DLD1 (cell line): ENCODE measurements at regions not wholly inside any gene's neighbourhood (a gene's known extent, or its start where the extent isn't known, plus 50 kb on each side); places are given as distances from the start of the nearest gene placed in this dataset.
"Not testable (repeated sequence)": the region's sequence is repeated elsewhere in the genome, so short reads cannot be mapped to it uniquely, and the experiment has no call there.

Experiments used
- in situ Hi-C: cut with HindIII; loops from 2 replicates; pipeline ENCODE4 v1.10.0; 2017; ENCODE audit warnings: low sequenced_read_pairs

DNA sequence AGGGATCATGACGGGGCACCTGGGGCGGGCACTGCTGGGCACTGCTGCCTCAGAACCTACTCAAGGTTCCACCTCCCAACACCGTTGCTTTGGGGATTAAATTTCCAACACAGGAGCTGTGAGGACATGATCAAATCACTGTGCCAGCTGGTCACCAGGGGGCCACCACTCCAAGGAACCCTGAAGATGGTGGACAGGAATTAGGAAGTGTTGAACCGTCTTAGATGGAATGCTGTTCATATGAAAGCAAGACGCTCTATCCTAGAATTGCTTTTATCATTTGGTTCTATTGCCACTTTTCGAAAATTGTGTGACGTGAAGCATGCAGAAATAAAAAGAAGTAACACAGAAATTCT, 140.3 kb downstream of the DLL1 start:
- in situ Hi-C loops, result no loop called here

- in situ Hi-C loops, result no loop called here
Measured at GRCh38 chr6:170149681-170150589, 140.9 kb downstream of the DLL1 start.

GRCh38 chr6:170148709-170149470, 142.0 kb downstream of the DLL1 start:
- in situ Hi-C loops, result no loop called here

GRCh38 chr6:170147832-170148708, 142.8 kb downstream of the DLL1 start:
- in situ Hi-C loops, result no loop called here

DNA sequence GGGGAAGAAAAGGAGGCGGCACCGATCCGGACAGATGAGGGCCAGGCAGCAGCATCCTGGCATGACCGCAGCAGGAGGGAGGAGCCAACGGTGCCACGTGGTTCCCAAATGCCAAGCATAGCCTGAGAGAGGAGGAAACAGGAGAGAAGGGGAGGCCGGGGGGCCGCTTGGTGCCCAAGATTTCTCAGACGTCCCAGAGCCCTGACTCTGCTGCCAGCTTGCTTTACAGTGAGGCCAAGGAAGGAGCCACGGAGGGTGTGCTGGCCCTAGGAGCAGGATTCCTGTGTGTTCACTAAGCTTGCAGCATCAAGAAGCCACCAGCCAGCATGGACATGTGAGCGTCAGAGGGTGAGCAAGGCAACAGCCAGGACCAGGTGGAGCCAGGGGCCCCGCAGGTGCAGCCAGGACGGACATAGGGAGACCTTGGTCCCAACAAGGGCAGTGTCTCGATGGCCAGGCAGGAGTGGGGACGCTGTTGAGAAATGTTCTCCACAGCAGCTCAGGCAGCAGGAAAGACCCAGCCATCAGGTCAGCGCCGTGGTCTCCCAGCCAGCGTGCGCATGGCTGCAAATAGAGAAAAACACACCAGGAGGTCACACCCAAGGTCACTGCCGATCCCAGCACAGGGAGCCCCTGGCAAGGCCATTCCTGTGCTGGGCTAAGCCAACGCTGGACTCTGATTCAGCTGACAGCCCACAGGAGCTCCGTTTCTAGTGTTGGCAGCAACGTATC, 143.7 kb downstream of the DLL1 start:
- in situ Hi-C loops, result no loop called here

GRCh38 chr6:170146640-170147039, 144.2 kb downstream of the DLL1 start:
- in situ Hi-C loops, result no loop called here

DNA sequence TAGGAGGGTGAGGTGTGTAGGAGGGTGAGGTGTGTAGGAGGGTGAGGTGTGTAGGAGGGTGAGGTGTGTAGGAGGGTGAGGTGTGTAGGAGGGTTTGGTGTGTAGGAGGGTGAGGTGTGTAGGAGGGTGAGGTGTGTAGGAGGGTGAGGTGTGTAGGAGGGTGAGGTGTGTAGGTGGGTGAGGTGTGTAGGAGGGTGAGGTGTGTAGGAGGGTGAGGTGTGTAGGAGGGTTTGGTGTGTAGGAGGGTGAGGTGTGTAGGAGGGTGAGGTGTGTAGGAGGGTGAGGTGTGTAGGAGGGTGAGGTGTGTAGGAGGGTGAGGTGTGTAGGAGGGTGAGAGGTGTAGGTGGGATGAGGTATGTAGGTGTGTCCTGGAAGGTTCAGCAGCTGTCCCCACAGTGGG, 144.7 kb downstream of the DLL1 start:
- in situ Hi-C loops, result not testable (repeated sequence)

DNA sequence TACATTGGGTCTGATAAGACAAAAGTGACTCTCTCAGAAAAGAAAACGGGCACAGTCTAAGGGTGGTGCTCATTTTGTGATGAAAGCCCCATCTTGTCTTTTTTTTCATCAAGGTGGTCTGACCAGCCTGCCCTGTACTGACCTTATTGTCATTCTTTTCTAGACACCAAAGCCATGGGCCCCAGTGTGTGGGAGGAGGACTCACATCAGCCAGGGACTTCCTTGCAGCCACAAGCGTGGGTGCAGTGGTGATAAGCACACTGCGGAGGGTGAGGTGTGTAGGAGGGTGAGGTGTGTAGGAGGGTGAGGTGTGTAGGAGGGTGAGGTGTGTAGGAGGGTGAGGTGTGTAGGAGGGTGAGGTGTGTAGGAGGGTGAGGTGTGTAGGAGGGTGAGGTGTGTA, 145.2 kb downstream of the DLL1 start:
- in situ Hi-C loops, result not testable (repeated sequence)

DNA sequence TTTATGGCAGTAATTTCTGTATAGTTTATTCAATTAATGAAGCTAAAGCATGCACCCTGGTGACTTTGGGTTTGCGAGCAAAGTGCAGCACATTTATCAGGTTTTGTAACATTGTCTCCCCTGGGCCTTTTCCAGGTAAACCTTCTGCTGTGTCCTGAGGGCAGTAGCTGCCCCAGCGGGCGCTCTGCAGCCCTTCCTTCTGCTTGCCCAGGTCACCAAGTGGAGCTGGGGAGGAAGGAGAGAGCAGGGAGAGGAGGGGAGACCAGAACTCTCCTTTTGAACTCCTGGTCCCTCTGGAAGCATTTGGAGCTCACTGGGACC, 145.6 kb downstream of the DLL1 start:
- in situ Hi-C loops, result no loop called here

- in situ Hi-C loops, result no loop called here
Measured at GRCh38 chr6:170144571-170145271, 146.2 kb downstream of the DLL1 start.

GRCh38 chr6:170143401-170144150, 147.3 kb downstream of the DLL1 start:
- in situ Hi-C loops, result no loop called here

DNA sequence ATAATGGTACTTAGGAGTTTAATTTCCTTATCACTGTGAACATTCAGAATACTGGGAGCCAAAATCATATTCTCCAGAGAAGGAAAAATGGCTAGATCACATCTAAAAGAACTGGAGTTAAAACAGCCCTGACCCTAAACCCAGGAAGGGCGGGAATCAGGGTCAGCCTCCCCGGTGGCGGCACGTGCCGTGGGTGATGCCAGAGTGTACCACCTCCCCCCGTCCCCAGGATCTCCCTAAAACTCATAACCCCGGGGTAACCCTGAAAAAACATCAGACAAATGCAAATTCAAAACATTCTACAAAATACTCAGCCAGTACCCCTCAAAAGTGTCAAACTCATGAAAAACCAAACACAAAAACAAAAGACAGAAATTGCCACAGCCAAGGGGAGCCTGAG, 148.3 kb downstream of the DLL1 start:
- in situ Hi-C loops, result no loop called here

DNA sequence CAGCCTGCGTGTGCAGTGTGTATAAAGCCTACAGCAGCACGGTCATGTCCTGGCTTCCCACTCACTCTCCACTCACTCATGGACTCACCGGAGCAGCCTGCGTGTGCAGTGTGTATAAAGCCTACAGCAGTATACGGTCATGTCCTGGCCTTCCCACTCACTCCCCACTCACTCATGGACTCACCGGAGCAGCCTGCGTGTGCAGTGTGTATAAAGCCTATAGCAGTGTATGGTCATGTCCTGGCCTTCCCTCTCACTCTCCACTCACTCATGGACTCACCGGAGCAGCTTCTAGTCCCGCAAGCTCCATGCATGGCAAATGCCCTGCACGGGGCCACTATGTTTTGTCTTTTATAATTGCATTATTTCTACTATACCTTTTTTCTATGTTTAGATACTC, 149.8 kb downstream of the DLL1 start:
- in situ Hi-C loops, result not testable (repeated sequence)

DNA sequence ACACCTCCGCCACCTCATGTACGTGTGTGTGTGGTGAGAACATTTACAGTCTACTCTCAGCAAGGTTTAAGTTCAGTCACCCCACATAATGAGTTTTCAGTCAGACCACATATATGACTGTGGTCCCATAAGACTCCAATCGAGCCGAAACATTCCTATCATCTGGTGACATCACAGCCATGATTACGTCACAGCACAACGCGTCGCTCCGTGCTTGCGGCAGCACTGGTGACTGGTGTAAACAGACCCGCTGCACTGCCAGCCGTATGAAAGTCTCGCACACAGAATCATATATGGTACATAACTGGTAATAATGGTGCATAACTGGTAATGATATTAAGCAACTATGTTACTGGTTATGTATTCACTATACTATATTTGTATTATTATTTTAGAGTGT, 150.7 kb downstream of the DLL1 start:
- in situ Hi-C loops, result no loop called here

- in situ Hi-C loops, result no loop called here
Measured at GRCh38 chr6:170139531-170139930, 151.3 kb downstream of the DLL1 start.

DNA sequence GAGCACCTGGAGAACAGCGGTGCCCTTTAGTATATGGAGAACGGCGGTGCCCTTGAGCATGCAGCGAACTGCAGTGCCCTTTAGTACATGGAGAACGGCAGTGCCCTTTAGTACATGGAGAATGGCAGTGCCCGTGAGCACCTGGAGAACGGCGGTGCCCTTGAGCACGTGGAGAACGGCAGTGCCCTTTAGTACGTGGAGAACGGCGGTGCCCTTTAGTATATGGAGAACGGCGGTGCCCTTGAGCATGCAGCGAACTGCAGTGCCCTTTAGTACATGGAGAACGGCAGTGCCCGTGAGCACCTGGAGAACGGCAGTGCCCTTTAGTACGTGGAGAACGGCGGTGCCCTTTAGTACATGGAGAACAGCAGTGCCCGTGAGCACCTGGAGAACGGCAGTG, 151.8 kb downstream of the DLL1 start:
- in situ Hi-C loops, result not testable (repeated sequence)

- in situ Hi-C loops, result no loop called here
Measured at GRCh38 chr6:170137911-170138910, 152.7 kb downstream of the DLL1 start.
